ENCODE measurements at regions not wholly inside any gene's neighbourhood (a gene's known extent, or its start where the extent isn't known, plus 50 kb on each side); places are given as distances from the start of the nearest gene placed in this dataset.
"Not testable (repeated sequence)": the region's sequence is repeated elsewhere in the genome, so short reads cannot be mapped to it uniquely, and the experiment has no call there.

DNA sequence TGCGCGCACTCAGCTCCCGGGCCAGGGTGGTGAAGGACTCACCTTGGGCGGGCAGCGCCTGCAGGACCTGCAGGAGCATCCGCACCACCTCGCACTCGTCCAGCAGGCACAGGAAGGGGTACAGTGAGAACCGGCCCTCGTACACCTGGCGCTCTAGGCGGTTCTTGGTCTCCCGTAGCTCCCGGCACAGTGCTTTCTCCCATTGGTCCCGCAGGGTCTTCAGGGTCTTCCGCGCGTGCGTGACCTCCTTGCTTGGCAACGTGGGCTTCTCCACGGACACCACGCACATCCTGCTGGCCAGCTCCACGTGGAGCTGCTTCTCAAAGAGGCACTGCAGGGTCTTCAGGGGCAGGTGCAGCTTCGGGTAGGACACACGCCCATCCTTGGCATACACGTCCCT lies 74.1 kb upstream of the MED13 start:
- Histone ChIP-seq H3K4me3 (no peak overlapping the region), H3K36me3 (no peaks in the 10 kb centered on the region), H3K27me3 (peaks cover 0 to 18% of the 10 kb centered on the region in 2 donors), H3K27ac (no peak overlapping the region), H3K4me1 (peaks cover 0 to 10% (median 0%) of the 10 kb centered on the region in 4 donors), H3K9me3 (peaks cover 0 to 4% (median 0%) of the 10 kb centered on the region in 4 donors)
- no peak for DNase-seq (ENCODE audit: low spot score in 2 of 2)
- 79 to 82% methylated on average over 22 to 26 of the region's 26 CpGs for WGBS, 2 donors
- TF ChIP-seq POLR2A (IDR thresholded peaks at IDR 0.05) (no peak), EP300 (IDR thresholded peaks at IDR 0.05) (no peak)
- TF ChIP-seq, protein P1, sequence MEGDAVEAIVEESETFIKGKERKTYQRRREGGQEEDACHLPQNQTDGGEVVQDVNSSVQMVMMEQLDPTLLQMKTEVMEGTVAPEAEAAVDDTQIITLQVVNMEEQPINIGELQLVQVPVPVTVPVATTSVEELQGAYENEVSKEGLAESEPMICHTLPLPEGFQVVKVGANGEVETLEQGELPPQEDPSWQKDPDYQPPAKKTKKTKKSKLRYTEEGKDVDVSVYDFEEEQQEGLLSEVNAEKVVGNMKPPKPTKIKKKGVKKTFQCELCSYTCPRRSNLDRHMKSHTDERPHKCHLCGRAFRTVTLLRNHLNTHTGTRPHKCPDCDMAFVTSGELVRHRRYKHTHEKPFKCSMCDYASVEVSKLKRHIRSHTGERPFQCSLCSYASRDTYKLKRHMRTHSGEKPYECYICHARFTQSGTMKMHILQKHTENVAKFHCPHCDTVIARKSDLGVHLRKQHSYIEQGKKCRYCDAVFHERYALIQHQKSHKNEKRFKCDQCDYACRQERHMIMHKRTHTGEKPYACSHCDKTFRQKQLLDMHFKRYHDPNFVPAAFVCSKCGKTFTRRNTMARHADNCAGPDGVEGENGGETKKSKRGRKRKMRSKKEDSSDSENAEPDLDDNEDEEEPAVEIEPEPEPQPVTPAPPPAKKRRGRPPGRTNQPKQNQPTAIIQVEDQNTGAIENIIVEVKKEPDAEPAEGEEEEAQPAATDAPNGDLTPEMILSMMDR (IDR thresholded peaks at IDR 0.05) = no peak

DNA sequence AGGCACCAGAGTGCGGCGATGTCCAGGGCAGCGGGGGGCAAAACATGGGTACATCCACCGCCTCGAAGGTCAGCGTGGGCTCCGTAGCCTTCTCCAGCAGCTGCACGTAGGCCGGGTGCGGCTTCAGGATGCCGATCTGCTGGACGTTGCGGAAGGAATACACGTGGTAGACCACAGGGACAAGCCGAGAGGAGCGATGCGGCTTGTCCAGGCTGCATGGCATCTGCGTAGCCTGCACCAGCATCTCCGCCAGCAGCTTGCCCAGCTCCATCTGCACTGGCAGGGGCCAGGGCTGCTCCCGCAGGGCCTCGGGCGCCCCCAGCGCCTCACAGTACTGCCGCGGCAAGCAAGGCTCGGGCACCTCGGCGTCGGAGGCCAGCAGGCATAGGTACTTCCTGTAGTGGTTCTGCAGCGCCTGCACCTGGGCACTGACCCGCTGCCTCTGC lies 73.6 kb upstream of the MED13 start:
- DNase-seq (ENCODE audit: low spot score in 2 of 2); H3K36me3 ChIP-seq; H3K27ac ChIP-seq; H3K9me3 ChIP-seq: not testable (repeated sequence)
- peak overlapping the region in 1 of 4 donors; percentile 18 for H3K4me3 ChIP-seq
- whole genome bisulfite sequencing, 2 donors = 27 to 30% methylated on average over 6 to 23 of the region's 31 CpGs
- H3K4me1 ChIP-seq = peaks cover 0 to 10% (median 0%) of the 10 kb centered on the region in 4 donors
- H3K27me3 ChIP-seq = peaks cover 0 to 18% of the 10 kb centered on the region in 2 donors

DNA sequence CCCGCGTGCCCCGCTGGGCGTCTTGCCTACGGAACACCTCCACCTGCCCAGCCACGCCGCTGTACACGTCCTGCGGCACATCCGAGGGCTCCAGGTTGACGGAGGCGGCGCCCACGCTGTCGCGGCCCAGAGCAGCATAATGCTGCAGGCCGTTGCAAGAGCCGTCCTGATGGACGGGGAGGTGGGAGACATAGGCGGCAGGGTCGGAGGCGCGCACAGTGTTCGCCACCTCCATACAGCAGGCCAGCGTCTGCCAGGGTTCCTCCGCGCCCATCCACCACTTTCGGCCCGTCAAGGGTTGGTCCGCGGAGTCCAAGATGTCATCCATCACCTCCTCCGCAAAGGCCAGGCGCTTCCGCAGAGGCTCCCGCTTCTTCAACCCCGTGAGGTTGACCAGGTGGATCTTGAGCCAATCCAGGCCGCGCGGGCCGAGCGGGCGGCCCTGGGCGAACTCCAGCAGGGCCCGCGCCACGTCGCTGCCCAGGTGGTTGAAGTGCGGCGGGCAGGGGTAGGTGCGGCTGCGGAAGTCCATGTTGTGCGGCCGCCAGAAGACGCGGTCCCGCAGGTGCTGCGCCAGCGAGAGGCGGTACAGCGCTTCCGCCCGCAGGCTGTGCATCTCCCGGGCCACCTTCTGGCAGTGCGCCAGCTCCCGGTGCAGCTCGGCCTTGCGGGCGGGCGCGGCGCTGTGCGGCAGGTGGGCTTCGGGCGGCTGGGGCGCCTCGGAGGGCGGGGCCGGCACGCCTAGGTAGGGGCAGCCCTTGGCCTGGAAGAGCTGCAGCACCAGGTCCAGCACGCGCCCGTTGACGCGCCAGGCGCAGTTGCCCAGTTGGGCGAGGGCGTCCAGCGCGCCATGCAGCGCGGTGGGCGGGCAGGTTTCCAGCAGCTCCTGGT lies 72.9 kb upstream of the MED13 start:
- 24 to 37% methylated on average over 58 to 65 of the region's 92 CpGs for WGBS, 2 donors
- peak overlapping the region in 1 of 4 donors; percentile 18 for H3K4me3 ChIP-seq
- H3K4me1 ChIP-seq = peaks cover 0 to 10% (median 0%) of the 10 kb centered on the region in 4 donors

DNA sequence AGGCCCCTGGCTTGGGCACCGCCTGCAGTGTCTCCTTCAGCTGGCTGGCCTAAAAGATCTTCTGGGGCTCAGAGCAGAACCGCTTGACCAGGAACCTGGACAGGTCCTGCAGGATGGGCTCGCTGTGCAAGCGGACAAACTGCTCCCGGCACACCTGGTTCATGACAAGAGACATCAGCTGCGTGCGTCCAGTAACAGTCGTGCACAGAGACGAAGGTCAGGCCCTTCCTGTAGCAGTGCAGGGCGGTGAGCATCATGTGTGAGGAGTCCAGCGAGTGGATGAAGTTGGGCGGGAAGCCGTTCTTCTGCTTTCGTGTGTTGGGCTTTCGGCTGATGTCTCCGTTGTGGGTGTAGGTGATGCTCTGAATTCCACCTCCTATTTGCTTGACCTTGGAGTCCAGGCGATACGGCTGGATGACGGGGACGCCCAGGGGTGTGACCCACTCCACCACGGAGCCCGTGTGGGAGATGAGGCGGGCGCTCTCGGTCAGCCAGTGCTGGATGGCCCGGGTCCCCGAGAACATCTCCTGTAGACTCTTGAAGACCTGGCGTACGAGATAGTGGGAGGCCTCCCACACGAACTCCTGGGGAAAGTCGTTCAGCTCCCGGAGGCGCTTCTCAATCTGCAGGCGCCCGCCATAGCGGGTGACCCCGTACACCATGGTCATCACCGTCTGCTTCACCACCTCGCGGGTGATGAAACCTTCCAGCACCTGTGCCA lies 72.1 kb upstream of the MED13 start:
- WGBS, 2 donors = 93 to 94% methylated on average over 36 to 40 of the region's 40 CpGs
- peaks cover 0 to 18% of the 10 kb centered on the region in 2 donors for H3K27me3 ChIP-seq
- peaks cover 0 to 10% (median 0%) of the 10 kb centered on the region in 4 donors for H3K4me1 ChIP-seq
- not testable (repeated sequence) for H3K4me3 ChIP-seq; H3K36me3 ChIP-seq; DNase-seq (ENCODE audit: low spot score in 2 of 2); H3K9me3 ChIP-seq; H3K27ac ChIP-seq

More for the DNA sequence above, 72.9 kb upstream of the MED13 start:
- DNase-seq (ENCODE audit: low spot score in 2 of 2); H3K36me3 ChIP-seq; H3K27ac ChIP-seq; H3K9me3 ChIP-seq: not testable (repeated sequence)
- H3K27me3 ChIP-seq = peaks cover 0 to 18% of the 10 kb centered on the region in 2 donors

DNA sequence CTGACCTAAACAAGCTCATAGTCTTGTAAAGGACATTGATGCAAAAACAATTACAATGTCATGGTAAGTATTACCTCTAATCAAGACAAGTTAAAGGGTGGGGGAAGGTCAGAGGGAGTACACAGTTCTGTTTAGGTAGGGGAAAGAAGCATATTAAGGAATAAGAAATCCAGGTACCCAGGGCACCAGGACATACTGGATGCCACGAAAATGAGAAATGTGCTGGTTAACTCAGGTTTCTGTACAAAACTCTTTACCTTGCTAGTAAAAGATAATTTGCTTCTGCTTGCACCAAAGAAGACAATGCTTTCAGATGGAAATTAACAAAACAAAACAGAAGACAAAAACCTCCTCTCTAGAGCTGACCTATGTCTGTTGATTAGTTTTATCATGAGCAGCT lies 70.7 kb upstream of the MED13 start:
- Histone ChIP-seq H3K9me3 (no peaks in the 10 kb centered on the region), H3K4me1 (peaks cover 0 to 10% (median 0%) of the 10 kb centered on the region in 4 donors), H3K4me3 (no peak overlapping the region), H3K27ac (no peak overlapping the region), H3K36me3 (no peaks in the 10 kb centered on the region), H3K27me3 (peaks cover 0 to 18% of the 10 kb centered on the region in 2 donors)
- DNase-seq (ENCODE audit: low spot score in 2 of 2) = no peak
- 93 to 96% methylated on average over 1 of the region's 1 CpG for WGBS, 2 donors
- no peak for TF ChIP-seq EP300 (IDR thresholded peaks at IDR 0.05)
- no peak for TF ChIP-seq POLR2A (IDR thresholded peaks at IDR 0.05)
- TF ChIP-seq, protein P1 (IDR thresholded peaks at IDR 0.05) = no peak

DNA sequence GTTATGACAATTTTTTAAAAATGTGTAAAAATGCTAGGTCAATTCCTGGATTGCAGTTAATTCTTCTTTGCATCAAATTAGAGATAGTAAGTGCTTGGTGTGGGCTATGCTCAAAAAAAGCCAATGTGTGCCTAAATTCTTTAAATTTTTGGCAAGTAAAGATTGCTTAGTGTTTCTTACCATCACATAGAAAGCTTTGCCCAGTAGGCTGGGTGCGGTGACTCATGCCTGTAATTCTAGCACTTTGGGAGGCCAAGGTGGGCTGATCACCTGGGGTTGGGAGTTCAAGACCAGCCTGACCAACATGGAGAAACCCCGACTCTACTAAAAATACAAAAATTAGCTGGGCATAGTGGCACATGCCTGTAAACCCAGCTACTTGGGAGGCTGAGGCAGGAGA lies 70.0 kb upstream of the MED13 start:
- not testable (repeated sequence) for H3K9me3 ChIP-seq; H3K4me3 ChIP-seq; H3K27ac ChIP-seq; DNase-seq (ENCODE audit: low spot score in 2 of 2); H3K36me3 ChIP-seq
- Histone ChIP-seq H3K4me1 (peaks cover 0 to 10% (median 0%) of the 10 kb centered on the region in 4 donors), H3K27me3 (peaks cover 0 to 18% of the 10 kb centered on the region in 2 donors)
- WGBS, 2 donors = 86 to 93% methylated on average over 2 of the region's 2 CpGs

DNA sequence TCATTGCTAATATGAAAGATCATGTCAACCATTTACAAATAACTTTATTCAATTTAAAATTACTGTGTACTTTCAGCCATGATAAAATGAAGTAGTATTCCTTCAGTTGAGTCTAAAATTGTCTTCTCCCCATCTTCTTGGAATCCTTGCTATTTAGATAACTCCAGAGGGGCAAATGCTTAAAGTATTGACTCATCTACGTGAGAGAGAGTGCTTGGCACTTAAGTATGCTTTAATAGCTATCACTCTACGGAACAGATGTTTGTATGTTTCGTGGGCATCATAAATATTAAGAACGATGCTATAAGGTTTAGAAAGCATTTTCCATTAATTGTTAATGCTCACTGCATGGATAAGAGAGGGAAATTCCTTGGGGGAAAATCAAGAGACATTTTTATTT lies 69.3 kb upstream of the MED13 start:
- Histone ChIP-seq H3K36me3 (no peaks in the 10 kb centered on the region), H3K4me3 (no peak overlapping the region), H3K27me3 (peaks cover 0 to 18% of the 10 kb centered on the region in 2 donors), H3K27ac (no peak overlapping the region), H3K4me1 (peaks cover 0 to 10% (median 0%) of the 10 kb centered on the region in 4 donors), H3K9me3 (no peaks in the 10 kb centered on the region)
- 67 to 72% methylated on average over 4 of the region's 4 CpGs for WGBS, 2 donors
- no peak for TF ChIP-seq EP300 (IDR thresholded peaks at IDR 0.05)
- TF ChIP-seq, protein P1 (IDR thresholded peaks at IDR 0.05) = no peak
- no peak for TF ChIP-seq POLR2A (IDR thresholded peaks at IDR 0.05)
- DNase-seq (ENCODE audit: low spot score in 2 of 2) = no peak

DNA sequence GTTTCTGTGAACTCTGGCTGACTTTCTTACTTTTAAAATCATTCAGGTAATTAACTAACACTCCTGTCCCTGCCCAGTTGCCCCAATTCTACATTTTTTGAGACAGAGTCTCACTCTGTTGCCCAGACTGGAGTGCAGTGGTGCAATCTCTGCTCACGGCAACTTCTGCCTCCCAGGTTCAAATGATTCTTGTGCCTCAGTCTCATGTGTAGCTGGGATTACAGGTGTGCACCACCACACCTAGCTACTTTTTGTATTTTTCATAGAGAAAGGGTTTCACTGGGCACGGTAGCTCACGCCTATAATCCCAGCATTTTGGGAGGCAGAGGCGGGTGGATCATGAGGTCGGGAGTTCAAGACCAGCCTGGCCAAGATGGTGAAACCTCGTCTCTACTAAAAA lies 66.2 kb upstream of the MED13 start:
- not testable (repeated sequence) for H3K27me3 ChIP-seq; H3K27ac ChIP-seq; DNase-seq (ENCODE audit: low spot score in 2 of 2); H3K9me3 ChIP-seq; H3K36me3 ChIP-seq; H3K4me3 ChIP-seq; H3K4me1 ChIP-seq
- WGBS, 2 donors = 91 to 94% methylated on average over 6 of the region's 6 CpGs
